T-helper 2 cell treated with Interferon-gamma antibody and Interleukin-4, amounts not matched to agents 5 μg/mL and 100 μg/mL, for 36 hours (primary cell): ENCODE measurements at regions not wholly inside any gene's neighbourhood (a gene's known extent, or its start where the extent isn't known, plus 50 kb on each side); places are given as distances from the start of the nearest gene placed in this dataset.

Experiments
- DNase-seq: peaks from one replicate; pipeline ENCODE4 v3.0.0; 2021; ENCODE audit warnings: low spot score
- H3K27ac Mint-ChIP-seq: one replicate; pipeline ENCODE4 v1.8.0; 2021; ENCODE audit warnings: mild to moderate bottlenecking, mixed read lengths
- H3K27me3 Mint-ChIP-seq: one replicate; pipeline ENCODE4 v1.8.0; 2021; ENCODE audit warnings: low read depth, mixed read lengths
- H3K36me3 Mint-ChIP-seq: one replicate; pipeline ENCODE4 v1.8.0; 2021; ENCODE audit warnings: low read depth, mixed read lengths
- H3K4me1 Mint-ChIP-seq: one replicate; pipeline ENCODE4 v1.8.0; 2021; ENCODE audit warnings: low read depth, mixed read lengths
- H3K4me3 Mint-ChIP-seq: one replicate; pipeline ENCODE4 v1.8.0; 2022; ENCODE audit warnings: mild to moderate bottlenecking, moderate library complexity, mixed read lengths
- H3K9me3 Mint-ChIP-seq: one replicate; pipeline ENCODE4 v1.8.0; 2021; ENCODE audit warnings: mixed read lengths

DNA sequence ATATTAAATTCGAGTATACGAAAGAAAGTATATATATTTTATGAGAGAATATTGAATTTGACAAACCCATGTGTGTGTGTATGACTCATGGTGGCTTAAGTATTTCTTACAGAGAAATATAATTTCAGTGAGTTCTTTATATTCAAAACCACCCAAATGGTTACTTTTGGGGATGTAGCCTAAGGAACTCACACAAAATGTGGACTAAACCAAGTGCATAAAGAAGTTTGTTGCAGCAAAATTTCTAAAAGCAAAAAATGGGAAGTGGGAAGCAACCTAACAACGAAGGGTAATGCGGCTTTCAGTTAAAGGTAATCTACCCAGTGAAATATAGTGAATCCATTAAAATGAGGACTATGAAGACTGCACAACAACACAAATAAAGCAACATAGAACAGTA, 277.1 kb downstream of the EDEM1 start:
- DNase-seq: no peak
- peaks cover 4% of the 10 kb centered on the region for H3K27me3 Mint-ChIP-seq
- no peak overlapping the region for H3K4me3 Mint-ChIP-seq
- H3K36me3 Mint-ChIP-seq: no peaks in the 10 kb centered on the region
- no peak overlapping the region for H3K27ac Mint-ChIP-seq
- H3K9me3 Mint-ChIP-seq: no peaks in the 10 kb centered on the region
- no peaks in the 10 kb centered on the region for H3K4me1 Mint-ChIP-seq

DNA sequence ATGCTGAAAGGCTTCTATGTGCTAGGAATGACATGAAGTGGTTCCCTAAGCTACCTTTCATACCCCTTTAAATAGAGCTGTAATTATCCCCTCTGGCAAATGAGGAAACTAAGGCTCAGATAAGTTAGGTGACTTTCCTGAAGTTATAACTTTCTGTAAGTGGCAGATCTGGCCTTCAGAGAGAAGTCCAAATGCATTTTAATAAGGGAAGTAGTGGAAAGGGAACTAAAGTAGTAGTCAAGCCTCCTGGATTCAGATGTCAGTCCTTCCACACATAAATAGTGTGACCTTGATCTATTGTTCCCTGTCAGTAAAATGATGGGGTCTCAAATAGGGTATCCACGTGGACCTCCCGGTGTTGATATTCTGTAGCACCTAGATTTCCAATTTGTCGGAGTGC, 277.7 kb downstream of the EDEM1 start:
- Mint-ChIP-seq H3K27ac (no peak overlapping the region), H3K9me3 (no peaks in the 10 kb centered on the region), H3K4me1 (no peaks in the 10 kb centered on the region), H3K36me3 (no peaks in the 10 kb centered on the region), H3K27me3 (peaks cover 4% of the 10 kb centered on the region), H3K4me3 (no peak overlapping the region)
- DNase-seq: no peak

DNA sequence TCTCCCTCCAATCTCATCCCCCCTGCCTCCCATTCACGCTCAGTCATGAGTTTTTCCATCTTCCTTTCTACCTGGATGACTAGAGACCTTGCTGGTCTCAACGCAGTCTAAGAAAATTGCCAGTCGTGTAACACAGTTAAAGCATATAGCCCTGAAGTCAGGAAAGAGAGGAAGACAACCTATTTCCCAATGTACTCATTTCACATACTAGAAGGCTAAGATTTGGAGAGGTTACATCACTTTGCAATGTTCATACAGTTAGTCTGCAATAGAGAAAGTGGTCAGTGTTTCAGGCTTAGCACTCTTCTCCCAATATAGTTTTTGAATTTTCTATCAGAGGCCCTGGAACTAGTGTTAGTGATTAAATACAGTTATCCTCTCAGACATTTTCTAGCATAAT, 278.6 kb downstream of the EDEM1 start:
- H3K4me3 Mint-ChIP-seq: no peak overlapping the region
- no peaks in the 10 kb centered on the region for H3K9me3 Mint-ChIP-seq
- H3K4me1 Mint-ChIP-seq: no peaks in the 10 kb centered on the region

DNA sequence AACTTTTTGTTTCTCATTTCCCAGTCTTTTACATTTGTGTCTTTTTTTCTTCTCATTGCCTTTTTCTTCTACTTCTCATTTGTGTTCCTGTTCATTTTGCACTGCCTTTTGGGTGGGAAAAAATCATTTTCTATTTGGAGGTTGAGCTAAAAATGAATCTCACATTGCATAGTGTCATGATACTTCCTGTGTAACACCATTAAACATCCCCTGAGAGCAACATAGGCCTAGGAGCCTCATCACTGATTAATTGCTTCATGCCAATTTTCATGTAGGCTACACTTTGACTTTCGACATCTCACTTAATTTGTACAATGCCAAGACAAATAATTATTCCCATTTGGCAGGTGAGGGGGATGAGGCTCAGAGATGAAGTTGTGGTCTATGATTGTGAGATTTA, 279.2 kb downstream of the EDEM1 start:
- Mint-ChIP-seq H3K36me3 (no peaks in the 10 kb centered on the region), H3K4me3 (no peak overlapping the region), H3K27me3 (peaks cover 4% of the 10 kb centered on the region), H3K4me1 (no peaks in the 10 kb centered on the region), H3K27ac (no peak overlapping the region), H3K9me3 (no peaks in the 10 kb centered on the region)
- DNase-seq: no peak

More for the DNA sequence above, 278.6 kb downstream of the EDEM1 start:
- DNase-seq: no peak
- peaks cover 4% of the 10 kb centered on the region for H3K27me3 Mint-ChIP-seq
- H3K27ac Mint-ChIP-seq: no peak overlapping the region
- no peaks in the 10 kb centered on the region for H3K36me3 Mint-ChIP-seq

DNA sequence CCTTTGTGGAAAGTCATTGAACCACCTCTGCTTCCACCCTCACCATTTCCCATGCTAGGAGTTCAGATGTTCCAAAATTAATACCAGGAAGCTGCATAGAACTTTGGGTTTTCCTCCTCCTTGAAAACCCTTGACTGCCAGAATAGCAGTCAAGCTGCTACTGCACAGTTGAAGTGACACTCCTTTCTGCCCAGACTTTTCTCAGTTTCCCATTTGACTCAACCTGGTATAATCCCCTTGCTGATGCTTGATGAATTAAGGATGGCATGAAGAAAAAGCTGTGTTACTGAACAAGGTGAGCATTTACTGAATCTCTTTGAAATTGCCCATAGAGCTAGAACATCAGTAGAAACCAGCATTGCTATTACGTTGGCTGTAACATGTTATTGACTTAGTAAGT, 286.0 kb downstream of the EDEM1 start:
- Mint-ChIP-seq H3K27ac (no peak overlapping the region), H3K36me3 (no peaks in the 10 kb centered on the region), H3K4me1 (no peaks in the 10 kb centered on the region)

DNA sequence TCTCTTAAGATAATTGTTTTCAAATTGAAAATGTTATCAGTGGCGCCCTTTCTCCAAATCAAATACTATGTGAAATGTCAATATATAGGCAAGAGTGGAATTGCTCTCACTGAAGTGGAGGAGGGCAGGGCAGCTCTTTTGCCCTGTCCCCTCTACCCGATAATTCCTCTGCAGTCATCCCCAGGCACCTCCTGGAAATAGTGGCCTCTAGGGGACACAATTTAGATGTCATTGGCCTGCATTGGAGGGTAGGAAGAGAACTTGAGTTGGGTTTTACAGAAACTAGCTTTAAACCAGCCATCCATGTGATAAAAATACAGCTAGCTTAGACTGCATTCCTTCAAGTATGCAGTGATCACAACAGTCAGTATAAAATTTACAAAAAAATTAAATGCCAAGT, 288.9 kb downstream of the EDEM1 start:
- no peaks in the 10 kb centered on the region for H3K4me1 Mint-ChIP-seq
- no peaks in the 10 kb centered on the region for H3K36me3 Mint-ChIP-seq
- no peak overlapping the region for H3K4me3 Mint-ChIP-seq
- H3K27me3 Mint-ChIP-seq: no peaks in the 10 kb centered on the region
- no peak for DNase-seq
- no peak overlapping the region for H3K27ac Mint-ChIP-seq
- H3K9me3 Mint-ChIP-seq: no peaks in the 10 kb centered on the region

More for the DNA sequence above, 286.0 kb downstream of the EDEM1 start:
- no peaks in the 10 kb centered on the region for H3K9me3 Mint-ChIP-seq
- H3K27me3 Mint-ChIP-seq: no peaks in the 10 kb centered on the region
- no peak overlapping the region for H3K4me3 Mint-ChIP-seq
- DNase-seq: no peak

DNA sequence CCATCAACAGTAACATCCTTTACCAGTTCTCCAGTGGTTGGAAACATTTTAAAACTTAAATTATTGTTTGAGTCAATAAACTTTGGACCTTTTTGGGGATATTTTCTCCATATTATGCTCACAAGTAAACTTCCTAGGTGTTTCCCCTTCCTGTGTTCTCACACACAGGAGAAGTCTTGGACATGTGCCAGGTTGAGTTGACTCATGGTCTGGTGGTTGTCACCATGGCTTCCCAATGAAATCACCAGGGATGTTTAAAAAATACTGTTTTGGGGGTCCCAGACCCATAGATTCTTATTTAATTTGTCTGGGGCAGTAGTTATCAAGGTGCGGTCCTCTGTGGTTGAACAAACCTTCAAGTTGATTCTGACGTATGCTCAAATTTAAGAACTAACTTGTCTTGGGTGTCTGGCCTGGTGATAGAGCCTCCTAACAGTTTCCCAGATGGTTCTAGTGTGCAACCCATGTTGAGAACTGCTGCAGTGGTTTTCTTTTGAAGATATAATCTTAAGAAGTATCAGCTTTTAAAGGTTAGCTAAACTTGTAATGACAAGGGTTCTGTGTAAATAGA, 291.8 kb downstream of the EDEM1 start:
- no peak for DNase-seq
- Mint-ChIP-seq H3K9me3 (no peaks in the 10 kb centered on the region), H3K4me1 (no peaks in the 10 kb centered on the region), H3K27me3 (no peaks in the 10 kb centered on the region), H3K4me3 (no peak overlapping the region), H3K36me3 (no peaks in the 10 kb centered on the region), H3K27ac (no peak overlapping the region)

DNA sequence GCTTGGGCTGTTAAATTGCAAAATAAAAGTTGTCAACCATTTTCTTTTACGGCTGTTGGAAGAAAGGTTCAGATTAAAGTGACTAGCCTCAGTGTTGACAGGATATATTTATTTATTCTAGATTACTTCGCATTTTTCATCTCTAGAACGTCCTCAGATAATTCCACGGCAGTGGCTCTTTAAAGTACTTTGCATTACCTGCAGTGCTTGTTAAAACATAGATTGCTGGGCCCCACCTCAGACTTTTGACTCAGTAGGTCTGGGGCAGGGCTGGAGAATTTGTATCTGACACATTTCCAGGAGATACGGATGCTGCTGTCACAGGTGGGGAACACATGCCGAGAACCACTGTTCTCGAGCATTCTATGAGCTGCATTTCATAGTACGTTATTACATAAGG, 292.7 kb downstream of the EDEM1 start:
- Mint-ChIP-seq H3K27me3 (no peaks in the 10 kb centered on the region), H3K4me3 (no peak overlapping the region), H3K4me1 (no peaks in the 10 kb centered on the region)

DNA sequence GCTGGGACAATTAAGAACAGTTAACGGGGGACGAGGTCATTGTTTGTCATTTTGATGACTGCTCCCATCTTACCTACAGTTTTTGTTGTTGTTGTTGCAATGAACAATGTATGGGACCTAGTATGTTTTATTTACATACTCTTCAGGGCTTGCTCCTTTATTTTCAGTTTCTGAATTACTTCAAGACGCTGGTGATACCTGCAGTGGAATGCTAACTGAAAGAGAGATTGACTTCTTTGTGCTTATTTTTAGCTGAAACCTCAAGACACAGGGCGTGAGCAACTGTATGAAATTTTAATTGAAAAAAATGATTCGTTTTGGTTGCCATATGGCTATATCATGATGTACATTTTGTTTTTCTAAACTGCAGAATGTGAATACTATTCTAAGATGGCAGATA, 297.9 kb downstream of the EDEM1 start:
- H3K27ac Mint-ChIP-seq: no peak overlapping the region
- no peaks in the 10 kb centered on the region for H3K27me3 Mint-ChIP-seq
- no peaks in the 10 kb centered on the region for H3K4me1 Mint-ChIP-seq
- H3K4me3 Mint-ChIP-seq: no peak overlapping the region
- no peak for DNase-seq
- no peaks in the 10 kb centered on the region for H3K9me3 Mint-ChIP-seq
- no peaks in the 10 kb centered on the region for H3K36me3 Mint-ChIP-seq

More for the DNA sequence above, 292.7 kb downstream of the EDEM1 start:
- H3K36me3 Mint-ChIP-seq: no peaks in the 10 kb centered on the region
- H3K9me3 Mint-ChIP-seq: no peaks in the 10 kb centered on the region
- DNase-seq: no peak
- no peak overlapping the region for H3K27ac Mint-ChIP-seq

DNA sequence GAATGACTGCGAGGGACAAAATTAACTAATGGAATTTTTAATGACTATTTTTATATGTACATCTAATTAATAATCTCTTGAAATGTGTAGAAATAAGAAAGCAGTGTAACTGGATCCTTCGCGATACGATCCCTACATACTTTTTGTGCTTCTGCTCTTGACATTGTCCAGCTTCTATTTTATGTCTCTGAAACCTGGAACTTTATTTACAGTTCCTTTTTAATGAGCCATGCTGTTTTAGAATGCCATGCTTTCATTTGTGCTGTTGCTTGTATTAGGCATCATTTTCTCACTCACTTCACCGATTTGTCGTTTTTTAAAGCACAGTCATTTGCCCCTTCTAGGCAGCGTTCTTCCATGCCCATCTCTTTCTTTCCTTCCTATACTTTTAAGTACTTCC, 301.3 kb downstream of the EDEM1 start:
- Mint-ChIP-seq H3K4me3 (no peak overlapping the region), H3K27me3 (no peaks in the 10 kb centered on the region), H3K27ac (no peak overlapping the region), H3K9me3 (no peaks in the 10 kb centered on the region), H3K36me3 (no peaks in the 10 kb centered on the region), H3K4me1 (no peaks in the 10 kb centered on the region)
- DNase-seq: no peak

DNA sequence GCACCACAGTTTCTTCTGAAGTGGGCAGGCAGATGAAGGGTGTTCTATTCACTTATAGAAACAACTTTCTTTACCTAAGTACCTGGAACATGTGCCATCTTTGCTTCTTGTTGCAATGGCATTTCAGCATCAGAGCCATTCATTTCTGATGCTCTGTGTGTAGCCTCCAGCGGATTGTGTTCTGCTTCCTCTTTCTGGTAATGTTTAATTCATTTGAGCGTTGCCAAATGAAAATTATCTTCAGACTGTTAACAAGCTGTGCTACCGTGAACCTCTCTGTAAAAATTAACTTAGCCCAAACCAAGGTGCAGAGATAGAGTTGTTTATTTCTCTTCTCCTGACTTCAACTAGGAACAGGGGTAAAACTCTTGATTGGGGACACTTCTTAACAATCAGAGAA, 302.0 kb downstream of the EDEM1 start:
- no peak overlapping the region for H3K27ac Mint-ChIP-seq
- no peaks in the 10 kb centered on the region for H3K9me3 Mint-ChIP-seq
- H3K36me3 Mint-ChIP-seq: no peaks in the 10 kb centered on the region
- H3K27me3 Mint-ChIP-seq: no peaks in the 10 kb centered on the region
- H3K4me1 Mint-ChIP-seq: no peaks in the 10 kb centered on the region
- no peak overlapping the region for H3K4me3 Mint-ChIP-seq
- DNase-seq: no peak

DNA sequence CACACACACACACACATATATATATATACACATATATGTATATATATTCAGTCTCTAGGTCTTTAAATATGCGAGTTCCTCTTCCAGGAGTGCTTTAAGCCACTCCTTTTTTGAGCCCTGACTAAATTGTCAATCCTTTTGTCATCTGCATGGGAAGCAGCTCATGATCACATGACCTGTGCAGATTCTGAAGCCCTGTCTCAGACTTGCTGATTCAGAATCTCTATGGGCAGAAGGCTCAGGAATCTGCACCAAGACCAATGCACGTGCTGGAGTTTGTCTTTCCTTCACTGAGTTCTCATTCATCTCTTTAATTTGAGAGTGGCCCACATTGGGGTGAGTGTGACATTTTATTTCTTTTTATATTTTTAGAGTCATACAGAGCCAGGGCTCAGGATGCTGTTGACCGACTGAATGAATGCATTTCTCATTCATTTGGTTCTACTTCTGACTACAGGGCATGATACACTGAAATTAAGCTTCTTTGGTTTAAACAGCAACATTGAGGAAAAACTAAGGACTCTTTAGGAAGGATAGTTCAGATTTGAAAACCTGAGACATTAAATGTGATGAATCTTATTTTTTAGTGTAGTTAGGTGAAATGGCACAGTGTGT, 307.5 kb downstream of the EDEM1 start:
- DNase-seq: no peak
- H3K9me3 Mint-ChIP-seq: no peaks in the 10 kb centered on the region
- H3K36me3 Mint-ChIP-seq: no peaks in the 10 kb centered on the region
- H3K4me1 Mint-ChIP-seq: peaks cover 2% of the 10 kb centered on the region
- H3K4me3 Mint-ChIP-seq: no peak overlapping the region
- H3K27me3 Mint-ChIP-seq: no peaks in the 10 kb centered on the region
- no peak overlapping the region for H3K27ac Mint-ChIP-seq

DNA sequence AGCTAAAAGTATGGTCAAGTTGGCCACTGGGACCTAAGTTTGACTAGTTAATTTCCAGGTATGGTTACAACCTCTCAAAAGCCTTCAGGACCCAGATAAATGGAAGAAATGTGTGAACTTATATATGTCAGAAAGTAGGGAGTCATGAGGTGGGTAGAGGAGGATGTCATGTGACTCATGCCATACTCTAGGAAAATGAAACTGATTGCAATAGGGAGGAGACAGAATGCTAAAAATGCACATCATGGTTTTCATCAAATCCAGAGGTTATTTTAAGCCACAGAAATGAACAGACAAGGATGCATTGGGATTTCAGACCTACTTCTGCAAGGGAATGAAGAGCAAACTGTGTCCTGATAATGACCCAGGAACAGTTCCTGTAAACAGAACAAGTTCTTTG, 310.0 kb downstream of the EDEM1 start:
- H3K4me1 Mint-ChIP-seq: peaks cover 2% of the 10 kb centered on the region
- no peaks in the 10 kb centered on the region for H3K36me3 Mint-ChIP-seq
- no peak overlapping the region for H3K27ac Mint-ChIP-seq
- H3K9me3 Mint-ChIP-seq: no peaks in the 10 kb centered on the region
- H3K4me3 Mint-ChIP-seq: no peak overlapping the region
- no peaks in the 10 kb centered on the region for H3K27me3 Mint-ChIP-seq
- no peak for DNase-seq

DNA sequence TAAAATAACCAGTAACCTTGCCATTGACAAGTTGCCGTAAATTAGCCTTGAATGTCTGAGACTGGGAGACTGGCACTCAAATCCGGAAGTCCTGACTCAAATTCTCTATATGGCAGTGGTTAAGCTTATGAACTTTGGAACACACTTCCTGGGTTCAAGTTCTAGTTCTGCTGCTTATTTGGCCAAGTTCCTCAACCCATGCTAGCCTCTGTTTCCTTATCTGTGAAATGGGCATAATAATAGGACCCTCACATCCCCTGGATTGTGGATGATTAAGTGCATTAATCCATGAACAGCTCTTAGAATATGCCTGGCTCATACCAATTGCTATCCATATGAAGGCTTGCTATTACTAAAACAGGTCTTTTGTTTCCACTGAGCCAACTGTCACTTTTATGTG, 311.5 kb downstream of the EDEM1 start:
- no peak overlapping the region for H3K4me3 Mint-ChIP-seq

DNA sequence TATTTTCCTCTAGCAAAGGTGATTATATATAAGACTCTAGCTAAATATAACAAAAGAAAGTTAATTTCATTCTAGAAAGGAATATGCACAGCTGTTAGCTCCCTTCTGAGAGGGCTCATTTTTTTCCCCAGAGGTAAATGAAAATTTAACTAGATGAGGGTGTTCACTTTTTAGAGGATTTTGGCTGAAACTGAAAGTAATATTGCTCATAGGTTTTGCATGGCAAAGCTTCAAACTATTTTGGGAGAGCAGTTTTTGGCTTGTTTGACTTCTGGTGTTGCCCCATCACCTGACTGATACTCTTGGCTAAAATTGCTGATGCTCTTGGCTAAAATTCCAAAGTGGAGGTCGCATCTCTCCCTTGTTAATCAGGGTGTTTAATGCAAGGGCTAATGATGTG, 311.9 kb downstream of the EDEM1 start:
- Mint-ChIP-seq H3K4me1 (peaks cover 2% of the 10 kb centered on the region), H3K9me3 (no peaks in the 10 kb centered on the region), H3K27ac (no peak overlapping the region), H3K4me3 (no peak overlapping the region), H3K27me3 (no peaks in the 10 kb centered on the region), H3K36me3 (no peaks in the 10 kb centered on the region)
- no peak for DNase-seq

More for the DNA sequence above, 311.5 kb downstream of the EDEM1 start:
- no peak for DNase-seq
- H3K4me1 Mint-ChIP-seq: peaks cover 2% of the 10 kb centered on the region
- H3K9me3 Mint-ChIP-seq: no peaks in the 10 kb centered on the region
- H3K27ac Mint-ChIP-seq: no peak overlapping the region
- no peaks in the 10 kb centered on the region for H3K36me3 Mint-ChIP-seq
- no peaks in the 10 kb centered on the region for H3K27me3 Mint-ChIP-seq
